SK-N-SH treated with all-trans-retinoic acid at 6 μM for 48 hours (cell line): ENCODE measurements at regions not wholly inside any gene's neighbourhood (a gene's known extent, or its start where the extent isn't known, plus 50 kb on each side); places are given as distances from the start of the nearest gene placed in this dataset.

Experiments used
- PATZ1 ChIP-seq: fragments of 250-450 bp; sonication (Bioruptor Pico); IDR thresholded peaks from 2 replicates; pipeline ENCODE4 v1.8.0; 2020; ENCODE audit warnings: mild to moderate bottlenecking, moderate library complexity, borderline replicate concordance
- TSHZ2 ChIP-seq: fragments of 250-450 bp; sonication (Bioruptor Pico); IDR thresholded peaks from 2 replicates; pipeline ENCODE4 v1.5.0; 2020; ENCODE audit warnings: mild to moderate bottlenecking, moderate library complexity
- ZNF8 ChIP-seq: fragments of 450-650 bp; formaldehyde crosslinking; IDR thresholded peaks from 2 replicates; pipeline ENCODE4 v1.5.0; 2020; ENCODE audit warnings: mild to moderate bottlenecking, moderate library complexity

GRCh38 chr7:42832667-42833066 lies 79.2 kb downstream of the C7orf25 start:
- TF ChIP-seq TSHZ2 (CRISPR knock-in tag) (no peak), ZNF8 (CRISPR knock-in tag) (no peak), PATZ1 (no peak)
